ENCODE measurements at regions not wholly inside any gene's neighbourhood (a gene's known extent, or its start where the extent isn't known, plus 50 kb on each side); places are given as distances from the start of the nearest gene placed in this dataset.

- TF ChIP-seq CTCF (IDR thresholded peaks at IDR 0.05; ENCODE audit: low read depth, low read length, missing input control) (no peak), YY1 (IDR thresholded peaks at IDR 0.05) (no peak), TAF1 (conservative IDR thresholded peaks at IDR 0.05) (no peak), RXRA (IDR thresholded peaks at IDR 0.05) (no peak), JUND (IDR thresholded peaks at IDR 0.05) (no peak), EGR1 (IDR thresholded peaks at IDR 0.05; ENCODE audit: low read depth in 2 of 2) (no peak), SP1 (IDR thresholded peaks at IDR 0.05) (no peak), REST (IDR thresholded peaks at IDR 0.05) (no peak)
These were observed 244.4 kb upstream of the ADRA1B start for GRCh38 chr5:159671886-159672285.
